ENCODE measurements at regions not wholly inside any gene's neighbourhood (a gene's known extent, or its start where the extent isn't known, plus 50 kb on each side); places are given as distances from the start of the nearest gene placed in this dataset.

DNA sequence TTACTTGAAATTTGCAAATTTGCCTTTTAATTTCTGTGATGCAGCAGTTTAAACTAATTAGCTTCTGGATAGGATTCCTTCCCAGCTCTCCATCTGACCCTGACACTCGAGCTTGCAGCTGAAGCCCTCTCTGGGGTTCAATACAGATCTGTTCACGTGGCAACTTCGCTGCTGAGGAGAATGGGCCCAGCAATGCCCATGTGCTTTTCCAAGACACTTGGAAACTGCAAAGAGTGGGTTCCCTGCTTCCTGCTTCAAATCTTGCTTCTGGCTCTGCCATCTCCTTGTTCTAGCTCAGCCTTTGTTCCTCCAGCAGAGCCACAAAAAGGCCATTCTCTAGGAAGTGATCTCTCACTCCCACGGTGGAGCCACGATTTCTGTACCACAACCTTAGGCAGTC lies 50.0 kb upstream of the IRX6 start:
- TF ChIP-seq, protein P1, sequence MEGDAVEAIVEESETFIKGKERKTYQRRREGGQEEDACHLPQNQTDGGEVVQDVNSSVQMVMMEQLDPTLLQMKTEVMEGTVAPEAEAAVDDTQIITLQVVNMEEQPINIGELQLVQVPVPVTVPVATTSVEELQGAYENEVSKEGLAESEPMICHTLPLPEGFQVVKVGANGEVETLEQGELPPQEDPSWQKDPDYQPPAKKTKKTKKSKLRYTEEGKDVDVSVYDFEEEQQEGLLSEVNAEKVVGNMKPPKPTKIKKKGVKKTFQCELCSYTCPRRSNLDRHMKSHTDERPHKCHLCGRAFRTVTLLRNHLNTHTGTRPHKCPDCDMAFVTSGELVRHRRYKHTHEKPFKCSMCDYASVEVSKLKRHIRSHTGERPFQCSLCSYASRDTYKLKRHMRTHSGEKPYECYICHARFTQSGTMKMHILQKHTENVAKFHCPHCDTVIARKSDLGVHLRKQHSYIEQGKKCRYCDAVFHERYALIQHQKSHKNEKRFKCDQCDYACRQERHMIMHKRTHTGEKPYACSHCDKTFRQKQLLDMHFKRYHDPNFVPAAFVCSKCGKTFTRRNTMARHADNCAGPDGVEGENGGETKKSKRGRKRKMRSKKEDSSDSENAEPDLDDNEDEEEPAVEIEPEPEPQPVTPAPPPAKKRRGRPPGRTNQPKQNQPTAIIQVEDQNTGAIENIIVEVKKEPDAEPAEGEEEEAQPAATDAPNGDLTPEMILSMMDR (IDR thresholded peaks at IDR 0.05) = no peak
- no peak for TF ChIP-seq EZH2 (IDR thresholded peaks at IDR 0.05; ENCODE audit: borderline replicate concordance, insufficient read depth, low read depth, low read length, poor library complexity, severe bottlenecking)
